Femur (tissue), 1 donor: ENCODE measurements at regions not wholly inside any gene's neighbourhood (a gene's known extent, or its start where the extent isn't known, plus 50 kb on each side); places are given as distances from the start of the nearest gene placed in this dataset.
"Not testable (repeated sequence)": the region's sequence is repeated elsewhere in the genome, so short reads cannot be mapped to it uniquely, and the experiment has no call there.

Experiments
- DNase-seq: peaks from one replicate; pipeline ENCODE4 v3.0.0-alpha.2; 2017

- DNase-seq: no peak
These were observed 713.1 kb downstream of the SI start for GRCh38 chr3:164365242-164365641.

- DNase-seq: no peak
These were observed 714.2 kb downstream of the SI start for GRCh38 chr3:164364111-164364510.

DNA sequence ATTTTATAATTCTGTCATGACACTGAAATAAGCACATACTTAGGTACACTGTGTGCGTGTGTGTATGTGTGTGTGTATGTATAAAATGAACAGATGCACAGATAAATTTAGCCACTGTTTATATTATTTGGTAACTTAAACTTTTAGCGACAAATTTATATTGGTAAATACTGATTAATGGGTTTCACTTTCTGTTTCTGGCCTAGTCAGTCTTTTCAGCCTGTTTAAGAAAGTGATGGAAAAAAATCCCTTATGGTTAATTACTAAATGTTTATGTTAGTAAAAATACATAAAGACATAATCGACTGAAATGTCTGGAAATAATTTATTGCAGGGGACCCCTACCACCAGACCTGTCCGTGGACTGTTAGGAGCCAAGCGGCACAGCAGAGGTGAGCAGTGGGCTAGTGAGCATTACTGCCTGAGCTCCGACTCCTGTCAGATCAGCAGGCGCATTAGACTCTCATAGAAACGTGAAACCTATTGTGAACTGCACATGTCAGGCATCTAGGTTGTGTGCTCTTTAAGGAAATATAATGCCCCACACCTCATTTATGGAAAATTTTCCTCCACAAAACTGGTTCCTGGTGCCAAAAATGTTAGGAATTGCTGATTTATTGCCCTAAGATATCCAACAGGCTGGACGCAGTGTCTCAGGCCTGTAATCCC is 717.4 kb downstream of the SI start:
- DNase-seq: no peak

DNA sequence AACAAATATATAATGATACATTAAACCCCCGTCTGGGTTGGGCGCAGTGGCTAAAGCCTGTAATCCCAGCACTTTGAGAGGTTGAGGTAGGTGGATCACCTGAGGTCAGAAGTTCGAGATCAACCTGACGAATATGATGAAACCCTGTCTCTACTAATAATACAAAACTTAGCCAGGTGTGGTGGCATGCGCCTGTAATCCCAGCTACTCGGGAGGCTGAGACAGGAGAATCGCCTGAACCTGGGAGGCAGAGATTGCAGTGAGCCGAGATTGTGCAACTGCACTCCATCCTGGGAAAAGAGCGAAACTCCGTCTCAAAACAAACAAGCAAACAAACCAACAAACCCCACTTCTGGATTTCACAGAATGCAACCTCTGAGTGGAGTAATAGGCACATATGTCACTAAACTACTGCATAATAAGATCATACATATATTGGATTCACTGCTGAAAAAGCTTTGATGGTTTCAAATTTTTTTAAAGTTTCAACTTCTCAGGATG is 718.2 kb downstream of the SI start:
- no peak for DNase-seq

DNA sequence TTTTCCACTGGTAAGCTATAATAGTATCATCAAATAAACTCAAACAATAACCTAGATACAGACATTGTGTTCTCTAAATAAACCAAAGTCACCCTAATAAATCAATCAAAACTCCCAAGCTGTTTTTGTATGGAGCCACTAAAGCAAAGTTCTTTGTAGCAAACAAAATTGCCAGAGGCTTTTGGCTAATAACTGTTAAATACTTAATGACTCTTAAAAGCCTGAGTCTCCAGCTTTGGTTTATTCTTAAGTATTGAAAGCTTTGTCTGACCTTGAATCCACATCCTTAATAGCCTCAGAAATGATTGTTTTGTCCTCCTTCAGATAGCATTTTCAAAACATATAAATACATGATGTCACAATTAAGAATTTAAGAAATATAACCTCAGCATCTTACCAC is 725.3 kb downstream of the SI start:
- no peak for DNase-seq

DNA sequence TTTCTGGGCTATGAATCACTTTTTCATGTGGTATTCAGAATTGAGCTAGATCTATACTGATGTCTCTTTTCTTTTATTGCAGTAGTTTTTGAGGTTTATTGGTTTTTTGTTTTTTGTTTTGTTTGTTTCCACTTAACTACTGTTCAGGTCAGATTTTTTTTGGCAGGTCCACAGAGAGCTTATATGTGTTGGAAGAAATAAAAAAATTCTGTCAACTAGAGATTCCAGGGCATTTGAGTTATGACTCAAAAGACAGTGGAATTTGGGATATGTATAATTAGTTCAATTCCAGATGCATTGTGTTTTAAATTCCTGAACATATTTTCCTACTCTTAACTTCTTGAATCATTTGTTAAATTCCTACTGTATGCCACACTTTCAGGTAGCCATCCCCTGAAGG is 727.2 kb downstream of the SI start:
- no peak for DNase-seq

- DNase-seq: not testable (repeated sequence)
These were observed 736.1 kb downstream of the SI start for GRCh38 chr3:164342206-164342605.

- DNase-seq: no peak
These were observed 737.2 kb downstream of the SI start for GRCh38 chr3:164341086-164341485.

DNA sequence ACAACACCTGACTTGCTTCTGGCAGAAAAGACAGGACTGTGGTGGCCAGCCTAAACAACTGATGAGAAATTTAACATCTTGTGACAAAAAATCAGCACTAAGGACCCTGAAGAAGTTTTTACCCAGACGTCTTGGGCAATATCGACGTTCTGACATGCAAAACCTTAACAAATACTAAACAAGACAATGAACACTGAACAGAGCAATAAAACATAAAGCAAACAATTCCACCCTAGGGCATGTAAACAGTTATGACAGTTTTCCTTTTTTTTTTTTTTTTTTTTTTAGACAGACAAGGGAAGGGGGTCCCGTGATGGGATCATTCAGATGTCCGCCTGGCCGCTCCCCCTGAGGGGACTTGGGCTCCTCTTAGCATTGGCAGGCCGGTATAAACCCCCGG is 738.0 kb downstream of the SI start:
- DNase-seq: no peak

GRCh38 chr3:164332831-164333802 is 745.2 kb downstream of the SI start:
- DNase-seq: no peak

DNA sequence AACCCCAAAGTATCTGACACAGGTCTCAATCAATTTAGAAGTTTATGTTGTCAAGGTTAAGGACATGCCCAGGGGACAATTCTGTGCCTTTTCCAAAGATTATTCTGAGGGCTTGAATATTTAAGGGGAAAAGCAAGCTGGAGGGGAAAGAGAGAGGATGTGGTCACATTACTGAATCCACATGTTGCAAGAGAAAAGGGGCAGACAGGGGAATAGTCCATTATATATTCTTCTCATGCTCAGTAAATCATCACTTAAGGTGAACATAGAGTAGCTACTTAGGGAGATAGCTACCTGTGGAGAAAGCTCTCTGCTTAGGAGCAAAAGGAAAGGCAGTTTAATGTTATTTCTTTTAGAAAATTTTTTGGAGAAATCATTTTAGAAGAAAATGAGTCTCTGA is 751.6 kb downstream of the SI start:
- no peak for DNase-seq

DNA sequence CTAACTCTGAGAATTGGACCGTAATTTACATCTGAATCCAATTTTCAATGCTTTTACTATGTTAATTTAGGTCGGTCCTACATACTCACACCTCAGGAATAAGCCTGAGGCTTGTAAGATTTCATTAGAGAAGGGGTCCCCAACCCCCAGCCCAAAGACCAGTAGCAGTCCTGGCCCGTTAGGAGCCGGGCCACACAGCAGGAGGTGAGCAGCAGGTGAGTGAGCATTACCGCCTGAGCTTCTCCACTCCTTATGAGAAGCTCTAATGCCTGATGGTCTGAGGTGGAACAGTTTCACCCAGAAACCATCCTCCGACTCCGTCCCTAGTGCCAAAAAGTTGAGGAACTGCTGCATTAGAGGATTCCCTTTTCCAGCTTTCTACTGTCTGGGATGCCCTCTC is 757.3 kb downstream of the SI start:
- no peak for DNase-seq

DNA sequence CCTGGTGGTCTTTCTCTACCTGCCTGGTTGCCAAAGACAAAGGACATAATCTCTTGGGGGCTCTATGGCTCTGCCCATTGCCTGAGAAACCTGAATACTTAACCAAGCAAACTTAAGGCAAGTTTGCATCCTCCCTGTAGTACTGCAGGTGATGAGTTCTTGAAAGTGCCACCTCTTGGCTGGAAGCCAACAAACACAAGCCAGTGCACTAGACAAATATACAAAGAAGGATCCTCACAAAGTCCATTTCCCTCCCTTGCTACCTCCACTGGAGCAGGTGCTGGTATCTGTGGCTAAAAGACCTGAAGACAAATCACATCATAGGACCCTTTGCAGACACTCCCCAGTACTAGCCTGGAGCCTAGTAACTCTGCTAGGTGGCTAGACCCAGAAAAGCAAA is 772.3 kb downstream of the SI start:
- no peak for DNase-seq

GRCh38 chr3:164303894-164304293 is 774.4 kb downstream of the SI start:
- DNase-seq: no peak

DNA sequence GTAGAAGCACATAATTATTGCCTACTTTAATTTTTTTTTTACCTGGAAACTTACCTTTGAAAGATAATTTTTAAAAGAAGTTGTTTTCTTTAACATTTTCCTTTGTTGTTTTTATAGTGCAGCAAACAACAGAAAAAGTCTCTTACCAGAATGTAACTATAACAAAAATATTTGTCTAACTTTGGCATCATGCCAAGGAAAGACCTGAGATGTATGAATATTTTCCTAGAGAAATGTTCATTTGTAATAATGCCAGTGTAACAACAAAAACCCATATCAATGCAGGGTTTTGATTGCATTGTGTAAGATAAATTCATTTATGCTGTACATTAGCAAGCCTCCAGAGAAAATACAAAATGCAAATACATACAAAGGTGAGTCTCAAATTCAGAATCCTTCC is 775.7 kb downstream of the SI start:
- DNase-seq: no peak

DNA sequence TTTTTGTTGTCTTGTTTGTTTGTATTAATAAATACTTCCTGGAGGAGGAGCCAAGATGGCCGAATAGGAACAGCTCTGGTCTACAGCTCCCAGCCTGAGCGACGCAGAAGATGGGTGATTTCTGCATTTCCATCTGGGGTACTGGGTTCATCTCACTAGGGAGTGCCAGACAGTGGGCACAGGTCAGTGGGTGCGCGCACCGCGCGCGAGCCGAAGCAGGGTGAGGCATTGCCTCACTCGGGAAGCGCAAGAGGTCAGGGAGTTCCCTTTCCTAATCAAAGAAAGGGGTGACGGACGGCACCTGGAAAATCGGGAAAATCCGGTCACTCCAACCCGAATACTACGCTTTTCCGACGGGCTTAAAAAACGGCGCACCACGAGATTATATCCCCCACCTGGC is 786.8 kb downstream of the SI start:
- DNase-seq: not testable (repeated sequence)

- no peak for DNase-seq
These were observed 799.7 kb downstream of the SI start for GRCh38 chr3:164278550-164278949.

GRCh38 chr3:164267053-164267452 is 811.2 kb downstream of the SI start:
- DNase-seq: no peak

DNA sequence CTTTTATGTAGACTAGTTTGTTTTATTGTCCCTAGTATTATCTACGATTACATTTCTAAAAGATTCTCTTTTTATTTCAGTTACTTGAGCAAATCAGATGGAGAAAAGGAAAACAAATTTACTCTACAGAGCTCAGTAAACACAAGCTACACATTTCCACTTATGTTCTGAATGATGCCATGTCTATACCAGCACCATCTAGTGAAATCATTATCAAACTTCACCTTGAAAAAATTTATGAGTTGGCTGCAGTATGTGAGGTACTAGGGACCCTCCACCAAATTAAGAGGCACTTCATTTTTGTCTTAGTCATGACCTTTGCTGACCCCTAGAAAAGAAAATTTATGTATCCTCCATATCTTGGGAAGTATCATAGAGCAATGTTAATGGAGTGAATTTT is 827.4 kb downstream of the SI start:
- no peak for DNase-seq

DNA sequence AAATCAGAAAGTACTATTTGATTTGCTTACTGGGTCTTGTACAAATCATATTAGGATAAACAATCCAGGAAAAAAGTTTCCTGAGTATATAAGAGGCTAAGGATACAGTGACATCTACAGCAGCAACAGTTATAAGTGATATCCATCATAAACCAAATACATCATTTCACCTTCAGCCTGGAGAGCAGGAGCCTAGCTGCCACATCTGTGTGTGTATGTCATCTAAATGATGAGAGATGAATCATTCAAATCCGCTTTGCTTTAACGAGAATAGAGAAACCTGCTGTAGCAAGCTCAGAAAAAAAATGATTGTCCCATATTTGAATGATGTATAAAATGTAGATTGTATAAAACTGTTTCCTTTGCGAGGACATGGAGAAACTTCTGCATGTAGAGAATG is 841.4 kb downstream of the SI start:
- no peak for DNase-seq

- DNase-seq: no peak
These were observed 842.8 kb downstream of the SI start for GRCh38 chr3:164235289-164236028.

DNA sequence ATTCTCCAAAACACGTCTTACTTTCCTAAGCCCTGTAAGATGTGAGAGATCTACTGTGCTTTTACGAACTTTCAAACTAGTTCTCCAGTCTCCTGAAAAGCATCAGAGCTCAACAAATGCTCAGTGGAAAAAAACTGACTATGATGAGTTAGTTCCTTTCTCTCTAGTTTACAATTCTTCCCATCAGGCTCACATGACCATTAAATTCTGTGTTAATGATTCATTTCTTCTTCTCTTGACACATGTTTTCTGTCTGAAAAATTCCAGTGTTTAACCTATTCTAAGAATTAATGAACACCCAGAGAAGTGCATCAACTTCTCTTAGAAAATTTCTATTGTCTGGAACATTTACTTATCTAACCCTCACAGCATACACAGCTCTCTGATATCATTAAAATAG is 844.3 kb downstream of the SI start:
- no peak for DNase-seq

DNA sequence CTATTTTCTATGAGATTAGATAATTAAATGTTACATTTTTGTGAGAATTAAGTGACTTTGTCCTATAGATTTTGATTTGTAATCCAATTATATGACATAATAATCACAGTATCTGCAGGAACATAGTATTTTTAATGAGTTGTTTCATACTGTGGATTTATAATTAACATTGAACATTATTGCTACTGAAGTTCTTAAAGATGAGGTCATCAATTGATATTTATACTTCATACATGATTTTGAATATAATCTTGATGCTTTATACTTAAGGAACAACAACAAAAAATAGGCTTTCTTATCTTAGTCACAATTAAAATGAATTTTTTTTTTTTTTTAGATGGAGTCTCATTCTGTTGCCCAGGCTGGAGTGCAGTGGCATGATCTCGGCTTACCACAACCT is 846.6 kb downstream of the SI start:
- no peak for DNase-seq
